HG03025 (cell line): ENCODE measurements at regions not wholly inside any gene's neighbourhood (a gene's known extent, or its start where the extent isn't known, plus 50 kb on each side); places are given as distances from the start of the nearest gene placed in this dataset.
"Not testable (repeated sequence)": the region's sequence is repeated elsewhere in the genome, so short reads cannot be mapped to it uniquely, and the experiment has no call there.

Experiments
- ATAC-seq: cut with Tn5 transposase; IDR thresholded peaks from one replicate; pipeline ENCODE4 v1.9.1; 2021; ENCODE audit warnings: mild to moderate bottlenecking, moderate library complexity; ENCODE audit not compliant: unreplicated experiment, low FRiP score

DNA sequence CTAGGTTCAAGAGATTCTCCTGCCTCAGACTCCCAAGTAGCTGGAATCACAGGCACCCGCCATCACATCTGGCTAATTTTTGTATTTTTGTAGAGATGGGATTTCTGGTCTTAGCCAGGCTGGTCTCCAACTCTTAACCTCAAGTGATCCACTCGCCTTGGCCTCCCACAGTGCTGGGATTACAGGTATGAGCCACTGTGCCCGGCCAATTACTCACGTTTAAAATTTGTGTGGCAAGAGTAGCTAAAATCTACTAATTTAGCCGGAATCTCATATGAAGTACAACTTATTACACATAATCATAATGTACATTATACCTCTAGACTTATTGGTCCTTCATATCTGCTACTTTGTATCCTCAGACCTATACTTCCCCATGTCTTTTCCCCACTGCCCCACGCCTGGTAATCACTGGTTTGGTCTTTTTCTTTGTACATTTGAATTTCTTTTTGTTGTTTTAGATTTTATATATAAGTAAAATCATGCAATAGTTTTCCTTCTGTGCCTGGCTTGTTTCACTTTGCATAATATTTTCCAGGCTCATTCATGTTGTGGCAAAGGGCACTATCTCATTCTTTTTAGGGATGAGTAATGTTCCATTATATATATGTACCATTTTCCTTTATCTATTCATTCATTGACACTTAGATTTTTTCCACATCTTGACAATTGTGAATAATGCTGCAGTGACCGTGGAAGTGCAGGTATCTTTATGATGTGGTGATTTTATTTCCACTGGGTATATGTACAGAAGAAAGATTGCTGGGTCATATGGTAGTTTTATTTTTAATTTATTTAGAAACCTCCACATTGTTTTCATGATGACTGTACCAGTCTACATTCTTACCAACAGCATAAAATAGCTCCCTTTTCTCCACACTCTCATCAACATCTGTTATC lies 605.0 kb upstream of the CBLB start:
- no peak for ATAC-seq

DNA sequence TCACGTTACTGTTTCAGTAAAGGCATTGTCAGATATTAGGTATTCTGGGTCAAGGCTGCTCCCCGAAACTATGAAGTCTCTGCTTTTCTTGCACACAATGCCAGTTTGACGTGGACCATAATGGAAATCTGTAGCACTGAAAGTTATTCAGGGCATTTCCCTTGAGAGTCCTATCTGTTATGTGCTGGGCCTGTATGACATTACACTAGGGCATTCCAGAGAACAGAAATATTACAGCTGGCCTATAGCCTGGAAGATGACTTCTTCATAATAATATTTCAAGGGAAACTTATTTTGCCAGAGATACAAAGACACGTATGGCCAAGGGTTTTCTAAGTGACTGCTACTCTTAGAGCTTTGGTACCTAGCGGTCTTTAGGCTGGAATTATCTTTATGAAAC lies 613.6 kb upstream of the CBLB start:
- ATAC-seq = no peak

DNA sequence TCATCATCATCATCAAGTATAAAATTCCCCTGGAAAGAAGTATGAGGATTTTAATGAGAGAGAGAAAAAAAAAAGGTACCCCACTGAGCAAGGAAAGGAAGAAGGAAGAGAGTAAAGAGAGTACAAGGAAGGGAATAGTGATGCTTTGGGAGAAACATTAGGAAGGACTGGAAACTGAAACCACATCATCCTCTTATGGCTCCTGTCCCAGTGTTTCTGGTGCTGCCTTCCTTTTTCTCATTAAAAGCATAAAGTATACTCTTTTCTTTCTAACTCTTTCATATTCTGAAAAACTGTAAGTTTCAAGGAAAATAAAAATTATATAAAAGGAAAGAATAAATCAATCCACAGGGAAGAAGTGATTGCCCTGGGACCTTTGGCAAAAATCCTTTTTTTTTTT lies 616.4 kb upstream of the CBLB start:
- no peak for ATAC-seq

DNA sequence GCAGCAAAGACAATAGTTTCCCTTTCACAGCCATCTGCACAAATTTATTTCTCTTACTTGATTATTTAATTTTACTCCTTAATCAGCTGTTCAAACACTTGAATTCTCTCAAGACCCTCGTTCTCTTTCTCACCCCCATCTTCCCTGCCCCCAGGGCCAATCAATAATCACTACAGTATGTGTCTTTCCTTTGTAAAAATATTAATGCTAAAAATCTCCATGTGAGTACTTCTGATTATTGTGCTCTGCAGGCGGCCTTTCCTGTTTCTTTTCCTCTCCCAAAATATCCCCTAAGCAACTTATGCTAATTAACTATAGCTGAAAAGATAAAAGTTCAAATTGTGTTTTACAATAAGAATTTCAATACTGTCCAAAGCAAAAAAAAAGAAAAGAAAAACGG lies 617.0 kb upstream of the CBLB start:
- no peak for ATAC-seq

DNA sequence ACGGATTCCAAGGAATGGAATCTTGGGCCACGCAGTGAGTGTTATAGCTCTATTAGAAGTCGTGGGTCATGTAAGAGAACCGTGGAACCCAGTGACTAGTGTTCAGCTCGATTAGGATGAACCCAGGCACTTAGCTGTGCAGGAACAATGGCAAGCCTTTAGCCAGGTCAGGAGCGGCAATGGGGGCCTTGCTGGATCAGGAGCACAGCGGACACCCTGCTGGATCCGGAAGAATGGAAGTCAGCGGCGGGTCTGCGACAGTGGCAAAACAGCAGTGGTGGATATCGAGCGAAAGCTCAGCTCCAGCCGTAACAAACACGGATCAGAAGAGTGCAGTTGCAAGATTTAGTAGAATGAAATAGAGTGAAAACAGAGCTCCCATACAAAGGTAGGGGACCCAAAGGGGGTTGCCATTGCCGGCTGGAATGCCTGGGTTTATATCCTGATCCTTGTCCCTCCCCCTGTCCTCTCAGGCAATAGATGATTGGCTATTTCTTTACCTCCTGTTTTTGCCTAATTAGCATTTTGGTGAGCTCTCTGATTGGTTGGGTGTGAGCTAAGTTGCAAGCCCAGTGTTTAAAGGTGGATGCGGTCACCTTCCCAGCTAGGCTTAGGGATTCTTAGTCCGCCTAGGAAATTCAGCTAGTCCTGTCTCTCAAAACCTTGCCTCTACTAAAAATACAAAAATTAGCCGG lies 618.3 kb upstream of the CBLB start:
- ATAC-seq = not testable (repeated sequence)

DNA sequence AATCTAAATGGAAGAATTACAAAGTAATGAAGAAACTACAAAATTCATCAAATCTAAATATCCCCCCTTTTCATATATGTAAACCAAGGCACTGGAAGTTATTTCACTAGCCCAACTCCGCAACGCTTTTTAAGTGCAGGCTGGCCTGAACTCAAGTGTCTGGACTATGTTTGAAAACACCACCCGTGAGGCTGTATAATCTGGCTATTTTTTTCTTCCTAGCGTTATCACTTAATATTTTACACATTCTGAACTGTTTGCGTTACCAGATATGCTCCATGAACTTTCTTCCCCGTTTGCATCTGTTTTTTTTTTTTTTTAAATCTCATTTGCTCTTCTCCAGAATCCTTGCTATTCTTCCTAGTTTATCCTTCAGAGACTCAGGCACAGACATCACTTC lies 619.5 kb upstream of the CBLB start:
- no peak for ATAC-seq

DNA sequence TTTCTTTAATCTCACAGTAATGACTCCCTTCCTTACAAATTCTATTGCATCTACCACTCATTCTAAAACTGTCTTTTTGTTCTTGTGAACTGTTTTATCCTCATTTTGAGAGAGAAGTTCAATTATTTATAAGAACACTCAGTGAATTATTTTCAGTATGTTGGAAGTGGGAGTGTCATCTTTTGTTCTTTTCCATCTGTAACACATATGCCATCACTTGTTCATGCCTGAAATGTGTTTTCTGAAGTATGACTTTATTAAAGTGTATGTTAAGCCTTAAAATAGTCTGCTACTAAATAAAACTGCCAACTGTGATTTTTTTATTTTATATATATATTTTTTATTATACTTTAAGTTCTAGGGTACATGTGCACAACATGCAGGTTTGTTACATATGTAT lies 623.0 kb upstream of the CBLB start:
- ATAC-seq = no peak

DNA sequence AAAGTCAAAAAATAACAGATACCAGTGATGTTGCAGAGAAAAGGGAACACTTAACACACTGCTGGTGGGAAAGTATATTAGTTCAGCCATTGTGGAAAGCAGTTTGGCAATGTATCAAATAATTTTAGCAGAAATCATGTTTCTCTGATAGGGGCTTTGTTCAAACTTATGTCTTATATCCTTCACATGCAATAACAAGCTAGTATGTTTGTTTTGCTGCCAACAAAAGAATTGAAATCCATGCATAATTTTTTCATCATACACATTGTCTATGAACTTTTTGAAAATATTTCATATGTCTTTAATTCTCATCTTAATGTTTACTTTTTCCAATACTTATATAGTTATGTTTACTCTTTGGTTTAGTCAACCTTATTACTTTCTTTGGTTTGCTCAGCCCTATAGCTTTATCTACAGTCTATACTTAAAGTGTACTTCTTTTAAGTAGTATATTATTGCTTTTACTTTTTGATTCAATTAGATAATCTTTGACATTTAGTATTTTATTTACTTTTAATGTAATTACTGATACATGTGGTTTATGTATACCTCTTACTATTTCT lies 639.6 kb upstream of the CBLB start:
- no peak for ATAC-seq

DNA sequence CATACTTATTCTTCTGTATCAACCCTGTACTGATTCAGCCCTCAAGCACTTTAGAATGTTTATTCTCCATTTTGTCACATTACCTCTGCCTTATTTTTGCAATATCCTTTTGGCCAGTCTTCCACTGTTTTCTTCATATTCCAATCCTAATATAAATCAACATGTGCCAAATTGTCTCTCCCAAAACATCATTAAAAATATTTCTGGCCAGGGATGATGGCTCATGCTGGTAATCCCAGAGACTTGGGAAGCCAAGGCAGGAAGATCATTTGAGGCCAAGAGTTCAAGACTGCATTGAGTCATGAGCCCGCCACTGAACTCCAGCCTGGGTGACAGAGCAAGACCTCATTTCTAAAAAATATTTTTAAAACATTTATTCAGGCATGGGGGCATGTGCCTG lies 641.4 kb upstream of the CBLB start:
- ATAC-seq = no peak

DNA sequence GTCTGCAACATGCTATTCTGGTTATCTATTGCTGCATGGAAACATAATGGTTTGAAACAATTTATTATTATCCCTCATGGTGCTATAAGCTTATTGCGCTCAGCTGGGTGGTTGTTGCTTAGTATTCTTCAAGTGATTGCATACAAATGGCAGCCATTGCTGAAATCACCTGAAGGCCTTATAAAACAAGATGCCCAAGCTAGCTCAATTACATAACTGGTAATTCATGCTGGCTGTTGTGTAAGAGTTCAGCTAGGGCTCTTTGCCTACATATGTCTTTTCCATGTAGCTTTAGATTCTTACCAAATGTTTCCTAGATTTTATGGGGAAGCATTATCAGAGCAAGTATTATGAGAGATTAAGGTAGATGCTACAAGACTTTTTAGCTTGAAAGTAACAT lies 644.0 kb upstream of the CBLB start:
- no peak for ATAC-seq

DNA sequence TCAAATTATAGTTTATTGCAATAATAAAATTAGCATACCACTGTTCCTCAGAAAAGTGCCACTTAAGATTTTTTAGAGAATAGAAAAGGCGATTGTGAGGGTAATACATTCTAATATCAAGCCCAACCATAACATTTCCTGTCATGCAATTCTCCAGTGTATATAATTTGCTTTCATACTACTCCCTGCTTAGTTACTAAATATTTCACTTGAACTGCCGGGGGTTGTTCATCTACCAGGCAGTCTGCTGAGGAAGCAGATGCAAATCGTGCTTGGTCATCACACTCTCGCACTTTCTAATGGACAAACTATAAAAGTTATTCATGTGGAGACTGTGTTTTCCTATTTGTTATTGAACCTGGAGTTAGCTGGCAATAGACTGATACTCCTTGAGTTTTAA lies 645.6 kb upstream of the CBLB start:
- ATAC-seq = no peak

DNA sequence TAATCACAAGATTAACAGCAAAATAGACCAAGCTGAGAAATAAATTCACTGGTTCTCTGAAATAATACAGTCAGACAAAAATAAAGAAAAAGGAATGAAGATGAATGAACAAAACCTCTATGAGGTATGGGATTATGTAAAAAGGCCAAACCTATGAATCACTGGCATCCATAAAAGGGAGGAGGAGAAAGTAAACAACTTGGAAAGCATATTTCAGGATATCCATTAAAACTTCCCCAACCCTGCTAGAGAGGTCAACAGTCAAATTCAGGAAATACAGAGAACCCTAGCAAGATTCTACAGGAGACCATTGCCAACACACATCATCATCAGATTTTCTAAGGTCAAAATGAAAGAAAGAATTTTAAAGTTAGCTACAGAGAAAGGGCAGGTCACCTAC lies 649.7 kb upstream of the CBLB start:
- no peak for ATAC-seq

DNA sequence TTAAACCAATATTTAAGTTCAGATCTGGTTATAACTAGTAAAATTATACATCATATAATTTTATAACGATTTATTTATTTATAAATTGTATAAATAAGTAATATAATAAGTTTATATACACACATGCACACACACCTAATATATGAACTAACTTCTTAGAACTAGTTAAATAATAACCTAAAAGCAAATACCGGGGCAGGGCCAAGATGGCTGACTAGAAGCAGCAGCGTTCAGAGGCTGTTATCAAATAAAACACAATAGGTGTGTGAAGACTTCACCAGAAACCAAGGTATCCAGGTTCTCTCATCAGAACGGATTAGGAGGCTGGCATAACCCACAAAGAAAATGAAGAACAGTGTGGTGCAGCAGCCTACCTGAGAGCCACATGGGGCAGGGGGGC lies 653.6 kb upstream of the CBLB start:
- no peak for ATAC-seq

DNA sequence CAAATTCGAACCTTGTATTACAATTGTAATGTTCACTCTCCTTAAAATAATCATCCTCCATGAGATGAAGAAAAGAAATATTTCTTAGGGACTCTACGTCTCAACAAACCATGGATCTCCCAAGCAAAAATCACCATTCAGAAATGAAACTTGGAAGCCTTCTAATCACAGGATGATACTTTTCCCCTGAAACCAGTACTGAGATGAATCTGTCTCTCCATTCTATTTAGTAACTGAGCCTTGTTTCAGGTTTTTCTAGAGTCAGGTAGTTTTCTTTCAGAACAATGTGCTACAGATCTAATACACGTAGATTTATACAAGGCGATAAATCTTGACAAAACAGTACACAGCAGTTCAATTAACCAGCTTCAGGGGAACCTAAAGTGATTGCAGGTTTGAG lies 660.1 kb upstream of the CBLB start:
- ATAC-seq = no peak

DNA sequence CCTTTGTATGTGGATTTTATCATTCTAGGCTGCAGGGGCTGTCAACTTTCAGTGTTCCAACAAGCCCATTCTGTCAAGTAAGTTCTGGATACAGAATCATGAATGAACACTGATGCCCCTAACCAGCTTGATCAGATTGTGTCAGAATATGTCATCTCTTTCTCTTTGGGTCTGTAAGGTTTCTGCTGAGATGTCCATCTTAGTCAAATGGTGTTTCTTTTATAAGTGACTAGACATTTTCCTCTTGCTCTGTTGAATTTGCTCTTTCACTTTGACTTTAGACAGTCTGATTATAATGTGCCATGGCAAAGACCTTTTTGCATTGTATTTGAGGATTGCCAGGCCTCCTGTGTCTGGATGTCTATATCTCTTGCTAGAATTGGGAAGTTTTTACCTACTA lies 660.9 kb upstream of the CBLB start:
- ATAC-seq = no peak

DNA sequence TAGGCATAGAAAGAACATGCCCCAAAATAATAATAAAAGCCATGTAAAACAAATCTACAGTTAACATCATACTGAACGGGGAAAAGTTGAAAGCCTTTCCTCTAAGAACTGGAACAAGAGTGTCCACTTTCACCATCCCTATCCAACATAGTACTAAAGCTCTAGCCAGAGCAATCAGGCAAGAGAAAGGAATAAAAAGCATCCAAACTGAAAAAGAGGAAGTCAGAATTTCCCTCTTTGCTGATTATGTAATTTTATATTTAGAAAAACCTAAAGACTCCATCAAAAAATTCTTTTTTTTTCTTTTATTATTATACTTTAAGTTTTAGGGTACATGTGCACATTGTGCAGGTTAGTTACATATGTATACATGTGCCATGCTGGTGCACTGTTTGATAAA lies 661.6 kb upstream of the CBLB start:
- no peak for ATAC-seq

DNA sequence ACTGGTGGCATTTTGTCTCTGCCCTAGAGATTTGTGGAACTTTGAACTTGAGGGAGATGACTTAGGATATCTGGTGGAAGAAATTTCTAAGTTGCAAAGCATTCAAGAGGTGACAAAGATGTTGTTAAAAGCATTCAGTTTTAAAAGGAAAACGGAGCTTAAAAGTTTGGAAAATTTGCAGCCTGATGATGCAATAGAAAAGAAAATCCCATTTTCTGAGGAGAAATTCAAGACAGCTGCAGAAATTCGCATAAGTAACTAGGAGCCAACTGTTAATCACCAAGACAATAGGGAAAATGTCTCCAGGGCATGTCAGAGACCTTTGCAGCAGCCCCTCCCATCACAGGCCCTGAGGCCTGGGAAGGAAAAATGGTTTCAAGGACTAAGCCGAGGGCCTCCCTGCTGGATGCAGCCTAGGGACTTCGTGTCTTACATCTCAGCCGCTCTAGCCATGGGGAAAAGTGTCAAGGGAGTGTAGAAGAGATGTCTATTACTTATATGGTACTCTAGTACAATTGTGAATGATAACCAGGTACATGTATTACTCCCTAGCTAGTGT lies 663.0 kb upstream of the CBLB start:
- ATAC-seq = not testable (repeated sequence)

DNA sequence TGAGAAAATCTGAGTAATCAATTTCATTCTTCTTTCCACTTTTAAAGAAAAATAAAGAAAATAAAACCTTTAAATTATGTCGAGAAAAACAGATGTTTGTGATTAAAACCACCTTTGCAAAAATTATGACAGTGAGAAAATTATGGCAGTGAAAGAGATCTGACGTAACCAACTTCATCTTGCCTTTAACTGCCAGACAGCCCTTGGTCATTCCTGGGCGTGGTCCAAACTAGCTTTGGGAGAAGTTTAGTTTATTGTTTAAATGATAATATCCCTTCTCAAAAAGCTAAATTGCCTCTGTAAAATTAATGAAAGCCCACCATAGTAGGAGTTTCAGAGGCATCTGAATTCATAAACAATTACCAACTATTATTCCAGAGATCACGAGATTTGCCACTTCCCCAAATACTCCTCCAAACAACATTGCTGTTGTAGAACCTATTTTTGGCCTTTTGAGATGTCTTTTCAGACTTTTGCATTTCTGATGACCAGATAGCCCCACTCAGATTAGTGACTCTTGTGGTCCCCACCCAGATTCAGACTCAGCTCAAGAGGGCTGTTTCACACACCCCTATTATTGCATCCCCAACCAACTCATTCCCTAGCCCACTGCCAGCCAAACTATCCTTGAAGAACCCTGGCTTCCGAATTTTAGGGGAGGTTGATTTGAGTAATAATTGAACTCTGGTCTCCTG lies 664.4 kb upstream of the CBLB start:
- no peak for ATAC-seq

DNA sequence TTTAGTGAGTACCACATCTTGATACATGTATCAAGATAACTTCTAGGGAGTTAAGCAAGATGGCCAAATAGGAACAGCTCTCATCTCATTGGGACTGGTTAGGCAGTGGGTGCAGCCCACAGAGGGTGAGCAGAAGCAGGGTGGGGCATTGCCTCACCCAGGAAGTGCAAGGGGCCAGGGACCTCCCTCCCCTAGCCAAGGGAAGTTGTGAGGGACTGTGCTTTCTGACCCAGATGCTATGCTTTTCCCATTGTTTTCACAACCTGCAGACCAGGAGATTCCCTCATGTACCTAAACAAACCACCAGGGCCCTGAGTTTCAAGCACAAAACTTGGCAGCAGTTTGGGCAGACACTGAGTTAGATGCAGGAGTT lies 665.0 kb upstream of the CBLB start:
- no peak for ATAC-seq

DNA sequence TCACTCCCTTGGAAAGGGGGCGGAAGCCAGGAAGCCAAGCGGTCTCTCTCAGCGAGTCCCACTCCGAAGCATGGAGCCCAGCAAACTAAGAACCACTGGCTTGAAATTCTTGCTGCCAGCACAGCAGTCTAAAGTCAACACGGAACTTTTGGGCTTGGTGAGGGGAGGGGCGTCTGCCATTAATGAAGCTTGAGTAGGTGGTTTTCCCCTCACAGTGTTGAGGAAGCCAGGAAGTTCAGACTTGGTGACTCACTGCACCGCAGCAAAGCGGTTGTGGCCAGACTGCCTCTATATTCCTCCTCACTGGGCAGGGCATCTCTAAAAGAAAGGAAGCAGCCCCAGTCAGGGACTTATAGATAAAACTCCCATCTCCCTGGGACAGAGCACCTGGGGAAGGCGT lies 665.4 kb upstream of the CBLB start:
- no peak for ATAC-seq

DNA sequence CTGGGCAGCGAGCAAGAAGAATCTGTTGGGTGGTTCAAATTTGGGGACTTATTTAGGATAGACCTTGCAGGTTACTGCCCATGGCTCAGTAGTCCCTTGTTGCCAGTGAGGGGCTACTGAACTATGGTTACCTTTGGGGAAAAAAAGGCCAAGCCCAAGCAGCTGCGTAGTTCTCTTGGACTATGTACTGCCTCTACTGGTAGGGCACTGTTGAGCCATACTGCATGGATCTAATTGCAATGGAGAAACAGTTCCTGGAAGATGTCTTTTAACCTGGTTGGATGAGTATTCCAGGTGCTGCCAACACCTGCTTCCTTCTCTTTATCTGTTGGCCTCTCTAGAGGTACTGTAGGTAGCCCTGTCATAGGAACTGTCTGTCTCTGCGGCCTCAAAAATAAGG lies 671.9 kb upstream of the CBLB start:
- no peak for ATAC-seq
